KOPT-K1 (cell line): ENCODE measurements at regions not wholly inside any gene's neighbourhood (a gene's known extent, or its start where the extent isn't known, plus 50 kb on each side); places are given as distances from the start of the nearest gene placed in this dataset.
A peak's percentile ranks its signal among the peaks of the same experiment; 100 is the strongest.
"Not testable (repeated sequence)": the region's sequence is repeated elsewhere in the genome, so short reads cannot be mapped to it uniquely, and the experiment has no call there.

Experiments used
- H3K27ac ChIP-seq: fragments of 200-600 bp; sonication (generic); 2 replicates; pipeline ENCODE4 v1.5.1; 2016; ENCODE audit warnings: antibody characterized with exemption, mild to moderate bottlenecking, low read depth, low read length; ENCODE audit not compliant: poor library complexity, severe bottlenecking
- H3K36me3 ChIP-seq: fragments of 200-600 bp; sonication (generic); 2 replicates; pipeline ENCODE4 v1.5.1; 2017; ENCODE audit warnings: antibody characterized with exemption, mild to moderate bottlenecking, low read length, moderate library complexity; ENCODE audit not compliant: insufficient read depth
- H3K9me3 ChIP-seq: fragments of 200-600 bp; sonication (generic); 2 replicates; pipeline ENCODE4 v1.5.1; 2017; ENCODE audit warnings: antibody characterized with exemption, low read length, mild to moderate bottlenecking; ENCODE audit not compliant: insufficient read depth, poor library complexity, severe bottlenecking

DNA sequence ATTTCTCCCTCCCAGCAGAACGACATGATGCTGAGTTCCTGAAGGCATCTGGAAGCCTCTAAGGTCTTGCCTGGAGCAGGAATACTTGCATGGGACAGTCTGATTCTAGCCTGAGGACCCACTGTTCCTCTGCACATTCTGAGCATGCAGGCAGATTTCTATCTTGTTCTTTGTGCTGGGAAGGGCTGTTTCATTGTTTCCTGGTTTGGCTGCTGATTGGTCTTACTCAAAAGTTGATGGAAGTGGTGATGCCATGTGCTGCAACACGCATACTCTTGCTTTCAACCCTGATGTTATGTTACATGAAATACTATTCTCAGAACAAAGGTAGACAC lies 307.0 kb downstream of the GATA3 start:
- Histone ChIP-seq H3K9me3 (peaks cover 6% of the 10 kb centered on the region), H3K36me3 (no peaks in the 10 kb centered on the region), H3K27ac (peak overlapping the region; percentile 93)

- H3K27ac ChIP-seq, result peak overlapping the region; percentile 96
- no peaks in the 10 kb centered on the region for H3K9me3 ChIP-seq
- no peaks in the 10 kb centered on the region for H3K36me3 ChIP-seq
Observed at GRCh38 chr10:8365935-8366911, 311.7 kb downstream of the GATA3 start.

GRCh38 chr10:8367672-8368411 lies 313.4 kb downstream of the GATA3 start:
- not testable (repeated sequence) for H3K9me3 ChIP-seq, H3K36me3 ChIP-seq
- H3K27ac ChIP-seq, result peak overlapping the region; percentile 96

- no peaks in the 10 kb centered on the region for H3K9me3 ChIP-seq
- no peaks in the 10 kb centered on the region for H3K36me3 ChIP-seq
- no peak overlapping the region for H3K27ac ChIP-seq
Observed at GRCh38 chr10:8369666-8370065, 315.2 kb downstream of the GATA3 start.

GRCh38 chr10:8374334-8374733 lies 319.8 kb downstream of the GATA3 start:
- Histone ChIP-seq H3K36me3 (no peaks in the 10 kb centered on the region), H3K9me3 (no peaks in the 10 kb centered on the region), H3K27ac (no peak overlapping the region)

GRCh38 chr10:8375137-8375536 lies 320.6 kb downstream of the GATA3 start:
- H3K27ac ChIP-seq, result no peak overlapping the region
- H3K9me3 ChIP-seq, result no peaks in the 10 kb centered on the region
- H3K36me3 ChIP-seq, result no peaks in the 10 kb centered on the region

DNA sequence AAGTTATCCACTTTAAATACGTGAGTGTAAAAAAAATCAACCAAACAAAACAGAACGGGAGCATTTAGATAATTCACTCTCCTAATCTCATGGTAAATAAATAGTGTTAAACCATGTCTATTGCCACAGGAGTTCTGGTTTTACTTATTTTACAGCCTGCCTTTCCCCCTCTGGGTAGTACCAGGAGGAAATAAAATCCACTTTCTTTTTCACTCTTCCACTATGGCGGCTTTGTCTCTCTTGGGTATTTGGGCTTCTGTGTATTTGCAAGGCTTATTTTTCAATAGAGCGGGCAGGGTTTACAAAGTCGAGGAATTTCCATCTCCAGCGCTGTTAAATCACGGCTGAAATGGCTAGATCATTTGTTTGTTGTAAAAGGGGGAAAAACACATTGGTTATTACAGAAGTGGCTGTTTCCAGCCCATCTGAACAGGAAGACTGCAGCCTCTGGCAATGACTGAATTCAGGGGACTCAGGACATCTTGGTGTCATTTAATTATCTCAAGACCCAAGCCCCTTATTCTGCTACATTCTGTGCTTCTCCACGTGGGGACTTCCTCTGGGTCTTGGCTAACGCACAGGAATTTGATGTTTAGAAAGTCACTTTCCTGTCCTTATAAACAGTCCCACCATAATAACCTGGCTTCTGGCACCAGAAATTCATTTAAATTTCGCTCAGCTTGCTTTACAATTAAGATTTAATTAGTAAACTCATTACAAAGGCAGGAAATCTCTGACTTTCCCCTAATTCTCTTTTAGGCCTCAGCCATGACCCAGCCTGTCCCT lies 323.9 kb downstream of the GATA3 start:
- Histone ChIP-seq H3K9me3 (no peaks in the 10 kb centered on the region), H3K27ac (peak overlapping the region; percentile 21), H3K36me3 (no peaks in the 10 kb centered on the region)

- no peaks in the 10 kb centered on the region for H3K36me3 ChIP-seq
- no peaks in the 10 kb centered on the region for H3K9me3 ChIP-seq
- peak overlapping the region; percentile 45 for H3K27ac ChIP-seq
Observed at GRCh38 chr10:8379906-8380832, 325.7 kb downstream of the GATA3 start.

- H3K36me3 ChIP-seq, result no peaks in the 10 kb centered on the region
- peaks cover 4% of the 10 kb centered on the region for H3K9me3 ChIP-seq
- peak overlapping the region; percentile 45 for H3K27ac ChIP-seq
Observed at GRCh38 chr10:8380833-8381496, 326.5 kb downstream of the GATA3 start.

DNA sequence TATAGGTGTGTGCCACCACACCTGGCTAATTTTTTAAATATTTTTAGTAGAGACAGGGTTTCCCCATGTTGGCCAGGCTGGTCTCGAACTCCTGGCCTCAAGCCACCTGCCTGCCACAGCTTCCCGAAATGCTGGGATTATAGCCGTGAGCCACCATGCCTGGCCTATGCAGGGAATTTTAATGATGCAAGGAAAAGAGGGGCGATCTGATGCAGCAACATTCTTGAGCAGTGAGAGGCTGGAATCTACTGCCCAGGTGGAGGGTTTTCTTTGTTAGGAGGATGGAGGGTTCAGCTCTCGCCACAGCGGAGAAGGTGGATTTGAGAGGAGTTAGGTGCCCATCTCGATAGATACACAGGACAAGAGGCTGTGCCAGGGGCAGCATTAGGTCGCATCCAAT lies 332.3 kb downstream of the GATA3 start:
- Histone ChIP-seq H3K27ac (no peak overlapping the region), H3K36me3 (no peaks in the 10 kb centered on the region), H3K9me3 (peaks cover 8% of the 10 kb centered on the region)

GRCh38 chr10:8389630-8390029 lies 335.1 kb downstream of the GATA3 start:
- Histone ChIP-seq H3K27ac (no peak overlapping the region), H3K9me3 (peaks cover 8% of the 10 kb centered on the region), H3K36me3 (no peaks in the 10 kb centered on the region)

DNA sequence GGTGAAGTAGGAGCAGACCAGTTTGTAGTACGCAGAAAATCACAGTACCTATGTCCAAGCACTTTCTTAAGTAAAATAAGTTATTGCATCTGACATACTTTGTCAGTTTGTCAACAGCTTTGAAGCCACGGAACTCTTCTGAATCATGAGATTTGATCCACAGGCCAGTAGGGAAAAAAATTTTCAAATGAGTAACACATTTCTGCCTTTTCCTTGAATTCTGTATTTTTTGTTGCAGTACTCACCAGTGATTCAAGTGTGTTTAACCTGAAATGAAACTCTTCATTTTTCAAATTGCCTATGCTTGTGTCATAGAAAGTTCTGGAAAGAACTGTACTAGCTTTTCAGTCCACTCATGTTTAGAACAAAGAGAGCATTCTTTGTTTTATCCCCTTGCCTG lies 337.7 kb downstream of the GATA3 start:
- no peaks in the 10 kb centered on the region for H3K36me3 ChIP-seq
- H3K27ac ChIP-seq, result no peak overlapping the region
- H3K9me3 ChIP-seq, result no peaks in the 10 kb centered on the region

DNA sequence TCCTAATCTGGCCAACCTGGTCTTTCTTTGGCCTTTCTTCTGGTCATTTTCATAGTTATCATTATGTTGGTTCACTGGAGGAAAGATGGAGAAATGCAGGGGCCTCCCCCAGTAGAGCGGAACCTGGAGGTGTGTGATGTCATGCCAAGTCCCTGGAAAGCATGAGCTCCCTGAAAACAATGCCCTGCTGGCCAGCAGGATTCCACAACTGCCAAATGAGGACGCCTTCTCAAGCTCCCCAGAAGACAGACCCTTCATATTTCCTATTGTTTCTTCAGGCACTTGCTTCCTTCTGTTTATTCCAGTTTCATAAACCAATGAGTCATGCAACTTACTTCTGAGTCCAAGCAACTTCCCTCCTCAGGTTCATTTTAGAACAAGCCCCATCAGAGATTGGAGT lies 339.0 kb downstream of the GATA3 start:
- Histone ChIP-seq H3K27ac (no peak overlapping the region), H3K36me3 (no peaks in the 10 kb centered on the region), H3K9me3 (no peaks in the 10 kb centered on the region)

DNA sequence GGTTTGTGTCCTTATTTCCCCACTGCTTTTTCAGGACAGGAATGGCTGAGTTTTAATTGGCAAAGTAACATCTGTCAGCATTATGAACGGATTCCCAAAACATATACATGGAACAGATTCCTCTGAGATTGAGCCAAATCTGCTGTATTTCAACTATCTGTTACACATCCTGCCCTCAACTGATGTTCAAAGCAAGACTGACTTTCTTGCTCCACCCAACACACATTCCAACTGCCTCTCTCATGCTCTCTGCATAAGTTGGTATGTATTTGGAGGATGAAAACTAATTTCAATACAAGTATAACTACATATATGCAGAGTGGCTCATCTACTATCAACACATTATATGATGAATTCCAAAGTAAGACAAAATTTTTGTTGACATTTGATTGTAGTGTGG lies 342.2 kb downstream of the GATA3 start:
- Histone ChIP-seq H3K9me3 (no peaks in the 10 kb centered on the region), H3K36me3 (no peaks in the 10 kb centered on the region), H3K27ac (no peak overlapping the region)
